K562 (cell line): ENCODE measurements at regions not wholly inside any gene's neighbourhood (a gene's known extent, or its start where the extent isn't known, plus 50 kb on each side); places are given as distances from the start of the nearest gene placed in this dataset.

Source experiments
- CBFB ChIP-seq: sonication (generic); formaldehyde crosslinking; IDR thresholded peaks from 2 replicates; pipeline ENCODE4 v1.4.0; 2020; ENCODE audit warnings: mild to moderate bottlenecking, missing genetic modification reagents
- CREBBP ChIP-seq: IDR thresholded peaks from one replicate; pipeline ENCODE4 v1.6.1; 2012; ENCODE audit warnings: low read depth, mild to moderate bottlenecking, control low read depth, inconsistent platforms, low read length
- CTCF ChIP-seq, 3 experiments: IDR thresholded peaks in 2 of 3; conservative IDR thresholded peaks in 1 of 3; 2 replicates each; pipeline ENCODE4 v1.5.1; 2011 to 2012; ENCODE audit warnings: low read length in 3 of 3, mild to moderate bottlenecking in 3 of 3, control low read depth in 2 of 3, improper control_type of control experiment in 1 of 3, inconsistent platforms in 1 of 3, low read depth in 1 of 3, mixed read lengths in 1 of 3, moderate library complexity in 1 of 3; ENCODE audit not compliant: insufficient read depth in 2 of 3
- FIP1L1 ChIP-seq: fragments of 200-400 bp; formaldehyde crosslinking; IDR thresholded peaks from 2 replicates; pipeline ENCODE4 v1.6.1; 2018; ENCODE audit warnings: mild to moderate bottlenecking, low read depth, low read length; ENCODE audit not compliant: poor library complexity, severe bottlenecking
- GMEB1 ChIP-seq: fragments of 250-450 bp; sonication (Bioruptor Pico); IDR thresholded peaks from 2 replicates; pipeline ENCODE4 v1.4.0; 2020; ENCODE audit warnings: mild to moderate bottlenecking
- KDM2B ChIP-seq: fragments of 250-450 bp; sonication (Bioruptor Pico); IDR thresholded peaks from 2 replicates; pipeline ENCODE4 v1.8.0; 2021; ENCODE audit warnings: mild to moderate bottlenecking, moderate library complexity
- NR2C1 ChIP-seq, 2 experiments: fragments of 450-650 bp; IDR thresholded peaks; 2 replicates each; pipeline ENCODE4 v1.6.1; 2017; ENCODE audit warnings: mild to moderate bottlenecking in 2 of 2, antibody characterized with exemption in 1 of 2, inconsistent platforms in 1 of 2, missing compliant biosample characterization in 1 of 2, missing genetic modification characterization in 1 of 2
- POLR2AphosphoS2 ChIP-seq: IDR thresholded peaks from 2 replicates; pipeline ENCODE4 v1.6.1; 2012; ENCODE audit warnings: low read length, improper control_type of control experiment
- SRSF9 ChIP-seq: fragments of 200-400 bp; formaldehyde crosslinking; IDR thresholded peaks from 2 replicates; pipeline ENCODE4 v1.6.1; 2017; ENCODE audit warnings: low read depth, low read length, borderline replicate concordance
- TAF1 ChIP-seq: IDR thresholded peaks from 2 replicates; pipeline ENCODE4 v1.6.1; 2011; ENCODE audit warnings: mild to moderate bottlenecking, low read length, moderate library complexity; ENCODE audit not compliant: insufficient read depth, control insufficient read depth, severe bottlenecking; ENCODE audit errors: extremely low read depth
- ZC3H11A ChIP-seq: IDR thresholded peaks from 2 replicates; pipeline ENCODE4 v1.6.1; 2012; ENCODE audit warnings: low read depth, low read length, improper control_type of control experiment

DNA sequence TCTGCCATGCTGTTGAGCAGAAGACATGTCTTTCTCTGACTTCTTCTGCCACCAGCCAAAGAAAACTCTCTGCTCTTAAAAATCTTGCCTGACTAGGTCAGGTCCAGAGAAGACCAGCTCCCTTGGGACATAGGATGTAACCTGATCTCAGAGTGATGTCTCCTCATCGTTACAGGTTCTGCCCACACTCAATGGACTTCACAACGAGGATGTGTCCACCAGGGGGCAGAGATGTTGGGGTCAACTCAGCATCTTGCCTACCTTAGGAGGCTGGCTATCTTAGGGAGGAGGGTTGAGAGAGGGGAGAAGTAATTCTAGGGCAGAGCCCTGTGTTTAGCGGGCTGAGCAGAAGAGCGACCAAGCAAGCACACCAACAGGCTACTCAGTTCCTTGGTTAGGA lies 207.6 kb upstream of the CDH4 start:
- TF ChIP-seq CBFB (CRISPR knock-in tag), result no peak
- TF ChIP-seq GMEB1 (CRISPR knock-in tag), result no peak
- no peak for TF ChIP-seq FIP1L1
- TF ChIP-seq POLR2AphosphoS2, result no peak
- TF ChIP-seq CREBBP, result no peak
- TF ChIP-seq CTCF (IDR thresholded peaks at IDR 0.05 in 2 of 3, conservative IDR thresholded peaks at IDR 0.05 in 1 of 3; ENCODE audit: insufficient read depth in 2 of 3, low read depth in 1 of 3, low read length in 3 of 3), result peak in 2 of 3 experiments; percentile 27 to 38; a peak in 2 of 6 replicates
- no peak for TF ChIP-seq ZC3H11A
- TF ChIP-seq NR2C1 (IDR thresholded peaks at IDR 0.05), result no peak
- TF ChIP-seq NR2C1 (tag; IDR thresholded peaks at IDR 0.05), result no peak
- no peak for TF ChIP-seq SRSF9
- no peak for TF ChIP-seq KDM2B (CRISPR knock-in tag)
- TF ChIP-seq TAF1, result no peak
